Esophagus muscularis mucosa (tissue), 3 donors: ENCODE measurements at regions not wholly inside any gene's neighbourhood (a gene's known extent, or its start where the extent isn't known, plus 50 kb on each side); places are given as distances from the start of the nearest gene placed in this dataset.

Experiments used
- POLR2A ChIP-seq: fragments of 450-650 bp; IDR thresholded peaks from one replicate; pipeline ENCODE4 v1.6.1; 2017; ENCODE audit warnings: antibody characterized with exemption, moderate library complexity, mild to moderate bottlenecking, low read depth
- TF ChIP-seq, protein P1 (sequence below), 3 experiments: fragments of 200-600 bp in 2 of 3; fragments of 450-650 bp in 1 of 3; sonication (generic) in 2 of 3; IDR thresholded peaks; one replicate each; pipeline ENCODE4 v1.5.1; 2017 to 2019; ENCODE audit warnings: antibody characterized with exemption in 3 of 3, mild to moderate bottlenecking in 2 of 3, moderate library complexity in 1 of 3

DNA sequence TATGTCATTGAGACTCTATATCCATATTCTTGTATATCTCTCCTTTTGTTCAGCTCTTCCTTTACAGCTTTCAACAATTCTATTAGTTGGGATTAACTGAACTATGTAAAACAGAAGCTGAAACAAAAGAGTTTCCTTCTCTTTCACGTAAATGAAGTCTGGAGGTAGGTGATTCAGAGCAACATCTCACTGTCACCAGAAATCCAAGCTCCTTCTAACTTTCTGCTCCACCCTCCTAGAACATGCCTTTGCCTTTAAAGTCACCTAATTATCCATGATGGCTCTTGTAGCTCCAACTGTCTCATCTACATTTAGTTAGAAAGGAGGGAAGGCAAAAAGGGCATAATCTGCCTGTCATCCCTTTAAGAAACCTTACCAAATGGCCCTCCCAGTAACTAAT, 458.2 kb upstream of the MDFIC2 start:
- TF ChIP-seq, protein P1, sequence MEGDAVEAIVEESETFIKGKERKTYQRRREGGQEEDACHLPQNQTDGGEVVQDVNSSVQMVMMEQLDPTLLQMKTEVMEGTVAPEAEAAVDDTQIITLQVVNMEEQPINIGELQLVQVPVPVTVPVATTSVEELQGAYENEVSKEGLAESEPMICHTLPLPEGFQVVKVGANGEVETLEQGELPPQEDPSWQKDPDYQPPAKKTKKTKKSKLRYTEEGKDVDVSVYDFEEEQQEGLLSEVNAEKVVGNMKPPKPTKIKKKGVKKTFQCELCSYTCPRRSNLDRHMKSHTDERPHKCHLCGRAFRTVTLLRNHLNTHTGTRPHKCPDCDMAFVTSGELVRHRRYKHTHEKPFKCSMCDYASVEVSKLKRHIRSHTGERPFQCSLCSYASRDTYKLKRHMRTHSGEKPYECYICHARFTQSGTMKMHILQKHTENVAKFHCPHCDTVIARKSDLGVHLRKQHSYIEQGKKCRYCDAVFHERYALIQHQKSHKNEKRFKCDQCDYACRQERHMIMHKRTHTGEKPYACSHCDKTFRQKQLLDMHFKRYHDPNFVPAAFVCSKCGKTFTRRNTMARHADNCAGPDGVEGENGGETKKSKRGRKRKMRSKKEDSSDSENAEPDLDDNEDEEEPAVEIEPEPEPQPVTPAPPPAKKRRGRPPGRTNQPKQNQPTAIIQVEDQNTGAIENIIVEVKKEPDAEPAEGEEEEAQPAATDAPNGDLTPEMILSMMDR (IDR thresholded peaks at IDR 0.05), result no peak
- TF ChIP-seq POLR2A, result no peak
